WTC11 (cell line): ENCODE measurements at regions not wholly inside any gene's neighbourhood (a gene's known extent, or its start where the extent isn't known, plus 50 kb on each side); places are given as distances from the start of the nearest gene placed in this dataset.

ENCODE experiments used
- ATAC-seq: fragments of 200-7000 bp; cut with Tn5 transposase; 2 replicates; pipeline ENCODE4 v1.10.0; 2021; ENCODE audit warnings: mild to moderate bottlenecking, moderate library complexity
- CTCF ChIA-PET: fragments of 300-600 bp; sonication (Branson Sonifier 250); formaldehyde crosslinking; loops from one replicate; lab custom pipeline; 2021; ENCODE audit warnings: antibody characterized with exemption; lab: Charles Lee
- POLR2A ChIA-PET: fragments of 350-600 bp; sonication (Branson Sonifier 250); formaldehyde crosslinking; loops from one replicate; lab custom pipeline; 2021; ENCODE audit warnings: antibody characterized with exemption; lab: Charles Lee
- DNase-seq: peaks from one replicate; pipeline ENCODE4 v3.0.0; 2021; ENCODE audit warnings: low spot score
- H3K27ac Mint-ChIP-seq: 2 replicates; pipeline ENCODE4 v1.8.0; 2021; ENCODE audit warnings: mixed read lengths
- H3K27me3 Mint-ChIP-seq: 2 replicates; pipeline ENCODE4 v1.8.0; 2021; ENCODE audit warnings: low read depth, mild to moderate bottlenecking, moderate library complexity, mixed read lengths
- H3K36me3 Mint-ChIP-seq: 2 replicates; pipeline ENCODE4 v1.8.0; 2021; ENCODE audit warnings: mixed read lengths
- H3K4me1 Mint-ChIP-seq: 2 replicates; pipeline ENCODE4 v1.8.0; 2022; ENCODE audit warnings: mixed read lengths
- H3K4me3 Mint-ChIP-seq: 2 replicates; pipeline ENCODE4 v1.8.0; 2021; ENCODE audit warnings: mild to moderate bottlenecking, moderate library complexity, mixed read lengths
- H3K9me3 Mint-ChIP-seq: 2 replicates; pipeline ENCODE4 v1.8.0; 2021; ENCODE audit warnings: mixed read lengths
- ATF1 ChIP-seq: sonication (generic); formaldehyde crosslinking; IDR thresholded peaks from 2 replicates; pipeline ENCODE4 v1.8.1; 2023; ENCODE audit warnings: mild to moderate bottlenecking, moderate library complexity, missing genetic modification reagents
- CBFB ChIP-seq: sonication (generic); formaldehyde crosslinking; IDR thresholded peaks from 2 replicates; pipeline ENCODE4 v1.8.1; 2022; ENCODE audit warnings: mild to moderate bottlenecking, low read depth, missing genetic modification reagents
- EMX1 ChIP-seq: fragments of 250-450 bp; sonication (Bioruptor Pico); IDR thresholded peaks from 2 replicates; pipeline ENCODE4 v1.8.0; 2021; ENCODE audit warnings: mild to moderate bottlenecking
- MYBL2 ChIP-seq: sonication (generic); formaldehyde crosslinking; IDR thresholded peaks from 2 replicates; pipeline ENCODE4 v1.8.1; 2023; ENCODE audit warnings: mild to moderate bottlenecking, moderate library complexity, missing genetic modification reagents
- NR2C2 ChIP-seq: sonication (generic); formaldehyde crosslinking; IDR thresholded peaks from 2 replicates; pipeline ENCODE4 v1.8.0; 2022; ENCODE audit warnings: mild to moderate bottlenecking, missing genetic modification reagents
- TP53 ChIP-seq: sonication (generic); formaldehyde crosslinking; IDR thresholded peaks from 2 replicates; pipeline ENCODE4 v1.8.1; 2023; ENCODE audit warnings: mild to moderate bottlenecking, missing genetic modification reagents
- ZNF121 ChIP-seq: sonication (generic); formaldehyde crosslinking; IDR thresholded peaks from 2 replicates; pipeline ENCODE4 v1.8.0; 2023; ENCODE audit warnings: missing genetic modification reagents
- ZNF219 ChIP-seq: sonication (generic); formaldehyde crosslinking; IDR thresholded peaks from 2 replicates; pipeline ENCODE4 v1.8.0; 2023; ENCODE audit warnings: missing genetic modification reagents, mild to moderate bottlenecking, borderline replicate concordance
- ZNF232 ChIP-seq: sonication (generic); formaldehyde crosslinking; IDR thresholded peaks from 2 replicates; pipeline ENCODE4 v1.8.0; 2022; ENCODE audit warnings: mild to moderate bottlenecking, missing genetic modification reagents
- ZNF423 ChIP-seq: fragments of 250-450 bp; sonication (Bioruptor Pico); IDR thresholded peaks from 2 replicates; pipeline ENCODE4 v2.1.2; 2022; ENCODE audit warnings: mild to moderate bottlenecking, moderate library complexity
- TF ChIP-seq, protein P1 (sequence below): sonication (generic); formaldehyde crosslinking; IDR thresholded peaks from 2 replicates; pipeline ENCODE4 v1.8.1; 2022; ENCODE audit warnings: mild to moderate bottlenecking, missing genetic modification reagents, moderate library complexity, borderline replicate concordance
- TF ChIP-seq, protein P2 (sequence below): sonication (generic); formaldehyde crosslinking; conservative IDR thresholded peaks from 2 replicates; pipeline ENCODE4 v1.8.1; 2023; ENCODE audit warnings: mild to moderate bottlenecking, low read depth, missing genetic modification reagents, moderate library complexity
- TF ChIP-seq, protein P3 (sequence below): sonication (generic); formaldehyde crosslinking; IDR thresholded peaks from 2 replicates; pipeline ENCODE4 v1.8.1; 2022; ENCODE audit warnings: low read depth, mild to moderate bottlenecking, moderate library complexity, missing genetic modification reagents, borderline replicate concordance
- TF ChIP-seq, protein P4 (sequence below): sonication (generic); formaldehyde crosslinking; IDR thresholded peaks from 2 replicates; pipeline ENCODE4 v1.8.1; 2022; ENCODE audit warnings: mild to moderate bottlenecking, moderate library complexity, missing genetic modification reagents
- TF ChIP-seq, protein P5 (sequence below): fragments of 250-450 bp; sonication (Bioruptor Pico); IDR thresholded peaks from 2 replicates; pipeline ENCODE4 v1.9.0; 2021; ENCODE audit warnings: mild to moderate bottlenecking, borderline replicate concordance
- TF ChIP-seq, protein P6 (sequence below): sonication (generic); formaldehyde crosslinking; IDR thresholded peaks from 2 replicates; pipeline ENCODE4 v1.8.0; 2022; ENCODE audit warnings: mild to moderate bottlenecking, missing genetic modification reagents

DNA sequence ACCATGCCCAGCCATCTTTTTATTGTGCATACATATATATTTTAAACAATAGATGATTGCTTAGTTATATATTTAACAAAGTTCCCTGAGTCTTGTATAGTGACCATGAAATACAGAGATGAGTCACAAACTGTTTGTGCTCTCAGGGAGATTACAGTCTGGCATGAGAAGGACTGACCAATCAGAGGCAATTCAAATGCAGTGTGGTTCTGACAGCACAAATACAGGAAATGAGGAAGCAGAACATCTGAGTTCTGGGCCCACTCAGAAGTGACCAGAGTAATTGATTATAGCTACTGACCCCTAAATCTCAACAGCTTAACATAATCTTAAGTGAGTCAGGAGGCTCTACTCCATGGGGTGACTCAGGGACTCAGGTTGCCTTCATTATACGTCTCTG is 534.5 kb downstream of the OMA1 start:
- DNase-seq: no peak
- no peak for ATAC-seq
- ChIA-PET POLR2A (no interaction called here), CTCF (no interaction called here)
- H3K36me3 Mint-ChIP-seq: no peaks in the 10 kb centered on the region
- TF ChIP-seq, protein P1, sequence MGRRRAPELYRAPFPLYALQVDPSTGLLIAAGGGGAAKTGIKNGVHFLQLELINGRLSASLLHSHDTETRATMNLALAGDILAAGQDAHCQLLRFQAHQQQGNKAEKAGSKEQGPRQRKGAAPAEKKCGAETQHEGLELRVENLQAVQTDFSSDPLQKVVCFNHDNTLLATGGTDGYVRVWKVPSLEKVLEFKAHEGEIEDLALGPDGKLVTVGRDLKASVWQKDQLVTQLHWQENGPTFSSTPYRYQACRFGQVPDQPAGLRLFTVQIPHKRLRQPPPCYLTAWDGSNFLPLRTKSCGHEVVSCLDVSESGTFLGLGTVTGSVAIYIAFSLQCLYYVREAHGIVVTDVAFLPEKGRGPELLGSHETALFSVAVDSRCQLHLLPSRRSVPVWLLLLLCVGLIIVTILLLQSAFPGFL: no peak
- no peak for TF ChIP-seq ZNF423
- no peak for TF ChIP-seq ZNF219 (CRISPR knock-in tag)
- TF ChIP-seq, protein P2, sequence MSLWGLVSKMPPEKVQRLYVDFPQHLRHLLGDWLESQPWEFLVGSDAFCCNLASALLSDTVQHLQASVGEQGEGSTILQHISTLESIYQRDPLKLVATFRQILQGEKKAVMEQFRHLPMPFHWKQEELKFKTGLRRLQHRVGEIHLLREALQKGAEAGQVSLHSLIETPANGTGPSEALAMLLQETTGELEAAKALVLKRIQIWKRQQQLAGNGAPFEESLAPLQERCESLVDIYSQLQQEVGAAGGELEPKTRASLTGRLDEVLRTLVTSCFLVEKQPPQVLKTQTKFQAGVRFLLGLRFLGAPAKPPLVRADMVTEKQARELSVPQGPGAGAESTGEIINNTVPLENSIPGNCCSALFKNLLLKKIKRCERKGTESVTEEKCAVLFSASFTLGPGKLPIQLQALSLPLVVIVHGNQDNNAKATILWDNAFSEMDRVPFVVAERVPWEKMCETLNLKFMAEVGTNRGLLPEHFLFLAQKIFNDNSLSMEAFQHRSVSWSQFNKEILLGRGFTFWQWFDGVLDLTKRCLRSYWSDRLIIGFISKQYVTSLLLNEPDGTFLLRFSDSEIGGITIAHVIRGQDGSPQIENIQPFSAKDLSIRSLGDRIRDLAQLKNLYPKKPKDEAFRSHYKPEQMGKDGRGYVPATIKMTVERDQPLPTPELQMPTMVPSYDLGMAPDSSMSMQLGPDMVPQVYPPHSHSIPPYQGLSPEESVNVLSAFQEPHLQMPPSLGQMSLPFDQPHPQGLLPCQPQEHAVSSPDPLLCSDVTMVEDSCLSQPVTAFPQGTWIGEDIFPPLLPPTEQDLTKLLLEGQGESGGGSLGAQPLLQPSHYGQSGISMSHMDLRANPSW (CRISPR knock-in tag): no peak
- TF ChIP-seq, protein P3, sequence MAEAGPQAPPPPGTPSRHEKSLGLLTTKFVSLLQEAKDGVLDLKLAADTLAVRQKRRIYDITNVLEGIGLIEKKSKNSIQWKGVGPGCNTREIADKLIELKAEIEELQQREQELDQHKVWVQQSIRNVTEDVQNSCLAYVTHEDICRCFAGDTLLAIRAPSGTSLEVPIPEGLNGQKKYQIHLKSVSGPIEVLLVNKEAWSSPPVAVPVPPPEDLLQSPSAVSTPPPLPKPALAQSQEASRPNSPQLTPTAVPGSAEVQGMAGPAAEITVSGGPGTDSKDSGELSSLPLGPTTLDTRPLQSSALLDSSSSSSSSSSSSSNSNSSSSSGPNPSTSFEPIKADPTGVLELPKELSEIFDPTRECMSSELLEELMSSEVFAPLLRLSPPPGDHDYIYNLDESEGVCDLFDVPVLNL (CRISPR knock-in tag): no peak
- TF ChIP-seq ZNF232 (CRISPR knock-in tag): no peak
- no peak for TF ChIP-seq MYBL2
- TF ChIP-seq CBFB: no peak
- TF ChIP-seq TP53 (CRISPR knock-in tag): no peak
- TF ChIP-seq ATF1 (CRISPR knock-in tag): no peak
- no peak for TF ChIP-seq ZNF121 (CRISPR knock-in tag)
- TF ChIP-seq, protein P4, sequence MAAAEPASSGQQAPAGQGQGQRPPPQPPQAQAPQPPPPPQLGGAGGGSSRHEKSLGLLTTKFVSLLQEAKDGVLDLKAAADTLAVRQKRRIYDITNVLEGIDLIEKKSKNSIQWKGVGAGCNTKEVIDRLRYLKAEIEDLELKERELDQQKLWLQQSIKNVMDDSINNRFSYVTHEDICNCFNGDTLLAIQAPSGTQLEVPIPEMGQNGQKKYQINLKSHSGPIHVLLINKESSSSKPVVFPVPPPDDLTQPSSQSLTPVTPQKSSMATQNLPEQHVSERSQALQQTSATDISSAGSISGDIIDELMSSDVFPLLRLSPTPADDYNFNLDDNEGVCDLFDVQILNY (CRISPR knock-in tag): no peak
- TF ChIP-seq, protein P5, sequence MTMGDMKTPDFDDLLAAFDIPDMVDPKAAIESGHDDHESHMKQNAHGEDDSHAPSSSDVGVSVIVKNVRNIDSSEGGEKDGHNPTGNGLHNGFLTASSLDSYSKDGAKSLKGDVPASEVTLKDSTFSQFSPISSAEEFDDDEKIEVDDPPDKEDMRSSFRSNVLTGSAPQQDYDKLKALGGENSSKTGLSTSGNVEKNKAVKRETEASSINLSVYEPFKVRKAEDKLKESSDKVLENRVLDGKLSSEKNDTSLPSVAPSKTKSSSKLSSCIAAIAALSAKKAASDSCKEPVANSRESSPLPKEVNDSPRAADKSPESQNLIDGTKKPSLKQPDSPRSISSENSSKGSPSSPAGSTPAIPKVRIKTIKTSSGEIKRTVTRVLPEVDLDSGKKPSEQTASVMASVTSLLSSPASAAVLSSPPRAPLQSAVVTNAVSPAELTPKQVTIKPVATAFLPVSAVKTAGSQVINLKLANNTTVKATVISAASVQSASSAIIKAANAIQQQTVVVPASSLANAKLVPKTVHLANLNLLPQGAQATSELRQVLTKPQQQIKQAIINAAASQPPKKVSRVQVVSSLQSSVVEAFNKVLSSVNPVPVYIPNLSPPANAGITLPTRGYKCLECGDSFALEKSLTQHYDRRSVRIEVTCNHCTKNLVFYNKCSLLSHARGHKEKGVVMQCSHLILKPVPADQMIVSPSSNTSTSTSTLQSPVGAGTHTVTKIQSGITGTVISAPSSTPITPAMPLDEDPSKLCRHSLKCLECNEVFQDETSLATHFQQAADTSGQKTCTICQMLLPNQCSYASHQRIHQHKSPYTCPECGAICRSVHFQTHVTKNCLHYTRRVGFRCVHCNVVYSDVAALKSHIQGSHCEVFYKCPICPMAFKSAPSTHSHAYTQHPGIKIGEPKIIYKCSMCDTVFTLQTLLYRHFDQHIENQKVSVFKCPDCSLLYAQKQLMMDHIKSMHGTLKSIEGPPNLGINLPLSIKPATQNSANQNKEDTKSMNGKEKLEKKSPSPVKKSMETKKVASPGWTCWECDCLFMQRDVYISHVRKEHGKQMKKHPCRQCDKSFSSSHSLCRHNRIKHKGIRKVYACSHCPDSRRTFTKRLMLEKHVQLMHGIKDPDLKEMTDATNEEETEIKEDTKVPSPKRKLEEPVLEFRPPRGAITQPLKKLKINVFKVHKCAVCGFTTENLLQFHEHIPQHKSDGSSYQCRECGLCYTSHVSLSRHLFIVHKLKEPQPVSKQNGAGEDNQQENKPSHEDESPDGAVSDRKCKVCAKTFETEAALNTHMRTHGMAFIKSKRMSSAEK (CRISPR knock-in tag): no peak
- no peak for TF ChIP-seq NR2C2 (CRISPR knock-in tag)
- TF ChIP-seq, protein P6, sequence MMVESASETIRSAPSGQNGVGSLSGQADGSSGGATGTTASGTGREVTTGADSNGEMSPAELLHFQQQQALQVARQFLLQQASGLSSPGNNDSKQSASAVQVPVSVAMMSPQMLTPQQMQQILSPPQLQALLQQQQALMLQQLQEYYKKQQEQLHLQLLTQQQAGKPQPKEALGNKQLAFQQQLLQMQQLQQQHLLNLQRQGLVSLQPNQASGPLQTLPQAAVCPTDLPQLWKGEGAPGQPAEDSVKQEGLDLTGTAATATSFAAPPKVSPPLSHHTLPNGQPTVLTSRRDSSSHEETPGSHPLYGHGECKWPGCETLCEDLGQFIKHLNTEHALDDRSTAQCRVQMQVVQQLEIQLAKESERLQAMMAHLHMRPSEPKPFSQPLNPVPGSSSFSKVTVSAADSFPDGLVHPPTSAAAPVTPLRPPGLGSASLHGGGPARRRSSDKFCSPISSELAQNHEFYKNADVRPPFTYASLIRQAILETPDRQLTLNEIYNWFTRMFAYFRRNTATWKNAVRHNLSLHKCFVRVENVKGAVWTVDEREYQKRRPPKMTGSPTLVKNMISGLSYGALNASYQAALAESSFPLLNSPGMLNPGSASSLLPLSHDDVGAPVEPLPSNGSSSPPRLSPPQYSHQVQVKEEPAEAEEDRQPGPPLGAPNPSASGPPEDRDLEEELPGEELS (CRISPR knock-in tag): no peak
- TF ChIP-seq EMX1 (CRISPR knock-in tag): no peak
- TF ChIP-seq, all 79 proteins: peak for 0
- H3K4me1 Mint-ChIP-seq: peaks cover 35% of the 10 kb centered on the region
- no peak overlapping the region for H3K4me3 Mint-ChIP-seq
- H3K9me3 Mint-ChIP-seq: peaks cover 4% of the 10 kb centered on the region; the same call in 1 of the 2 replicates
- peaks cover 15% of the 10 kb centered on the region for H3K27me3 Mint-ChIP-seq
- no peak overlapping the region for H3K27ac Mint-ChIP-seq
